ENCODE measurements at regions not wholly inside any gene's neighbourhood (a gene's known extent, or its start where the extent isn't known, plus 50 kb on each side); places are given as distances from the start of the nearest gene placed in this dataset.

GRCh38 chr3:124381575-124382333, 348.5 kb upstream of the UMPS start:
- TF ChIP-seq CTCF (conservative IDR thresholded peaks at IDR 0.05; ENCODE audit: low read length) (no peak), EZH2phosphoT487 (IDR thresholded peaks at IDR 0.05; ENCODE audit: borderline replicate concordance) (no peak)
- Histone ChIP-seq H3K4me3 (ENCODE audit: low read length, poor library complexity, severe bottlenecking) (no peak overlapping the region), H3K9me3 (ENCODE audit: insufficient read depth, low read depth, low read length) (no peaks in the 10 kb centered on the region), H3K36me3 (ENCODE audit: insufficient read depth, low read length) (no peaks in the 10 kb centered on the region), H3K27me3 (ENCODE audit: insufficient read depth, low read length, poor library complexity, severe bottlenecking) (no peaks in the 10 kb centered on the region), H3K4me1 (ENCODE audit: insufficient read depth, low read length, poor library complexity, severe bottlenecking) (peaks cover 3% of the 10 kb centered on the region), H3K9ac (ENCODE audit: low read depth, low read length, poor library complexity, severe bottlenecking) (no peak overlapping the region), H3K9me2 (replicated peaks; ENCODE audit: low read depth, low read length) (no peaks in the 10 kb centered on the region), H3K4me2 (ENCODE audit: low read depth, low read length, poor library complexity, severe bottlenecking) (no peak overlapping the region), H4K20me1 (ENCODE audit: insufficient read depth, low read length, poor library complexity, severe bottlenecking) (no peaks in the 10 kb centered on the region), H2AFZ (ENCODE audit: low read length) (no peak overlapping the region), H3F3A (ENCODE audit: low read depth) (no peaks in the 10 kb centered on the region), H3K79me2 (ENCODE audit: insufficient read depth, low read length) (no peaks in the 10 kb centered on the region)

- Histone ChIP-seq H2AFZ (ENCODE audit: low read length) (no peak overlapping the region), H3K4me1 (ENCODE audit: insufficient read depth, low read length, poor library complexity, severe bottlenecking) (peaks cover 3% of the 10 kb centered on the region), H3K4me2 (ENCODE audit: low read depth, low read length, poor library complexity, severe bottlenecking) (no peak overlapping the region), H3K4me3 (ENCODE audit: low read length, poor library complexity, severe bottlenecking) (no peak overlapping the region), H3K9me2 (replicated peaks; ENCODE audit: low read depth, low read length) (no peaks in the 10 kb centered on the region), H4K20me1 (ENCODE audit: insufficient read depth, low read length, poor library complexity, severe bottlenecking) (no peaks in the 10 kb centered on the region), H3F3A (ENCODE audit: low read depth) (no peaks in the 10 kb centered on the region), H3K9me3 (ENCODE audit: insufficient read depth, low read depth, low read length) (no peaks in the 10 kb centered on the region), H3K27me3 (ENCODE audit: insufficient read depth, low read length, poor library complexity, severe bottlenecking) (no peaks in the 10 kb centered on the region), H3K36me3 (ENCODE audit: insufficient read depth, low read length) (no peaks in the 10 kb centered on the region), H3K79me2 (ENCODE audit: insufficient read depth, low read length) (no peaks in the 10 kb centered on the region), H3K9ac (ENCODE audit: low read depth, low read length, poor library complexity, severe bottlenecking) (no peak overlapping the region)
- TF ChIP-seq CTCF (conservative IDR thresholded peaks at IDR 0.05; ENCODE audit: low read length) (no peak), EZH2phosphoT487 (IDR thresholded peaks at IDR 0.05; ENCODE audit: borderline replicate concordance) (no peak)
Observed at GRCh38 chr3:124383051-124383450, 347.2 kb upstream of the UMPS start.

- Histone ChIP-seq H3K79me2 (ENCODE audit: insufficient read depth, low read length) (no peaks in the 10 kb centered on the region), H3K27me3 (ENCODE audit: insufficient read depth, low read length, poor library complexity, severe bottlenecking) (no peaks in the 10 kb centered on the region), H3K4me3 (ENCODE audit: low read length, poor library complexity, severe bottlenecking) (no peak overlapping the region), H3K36me3 (ENCODE audit: insufficient read depth, low read length) (no peaks in the 10 kb centered on the region), H3K9me3 (ENCODE audit: insufficient read depth, low read depth, low read length) (no peaks in the 10 kb centered on the region), H4K20me1 (ENCODE audit: insufficient read depth, low read length, poor library complexity, severe bottlenecking) (no peaks in the 10 kb centered on the region), H3F3A (ENCODE audit: low read depth) (no peaks in the 10 kb centered on the region), H2AFZ (ENCODE audit: low read length) (no peak overlapping the region), H3K4me1 (ENCODE audit: insufficient read depth, low read length, poor library complexity, severe bottlenecking) (peaks cover 3% of the 10 kb centered on the region), H3K9me2 (replicated peaks; ENCODE audit: low read depth, low read length) (no peaks in the 10 kb centered on the region), H3K4me2 (ENCODE audit: low read depth, low read length, poor library complexity, severe bottlenecking) (no peak overlapping the region), H3K9ac (ENCODE audit: low read depth, low read length, poor library complexity, severe bottlenecking) (no peak overlapping the region)
- TF ChIP-seq EZH2phosphoT487 (IDR thresholded peaks at IDR 0.05; ENCODE audit: borderline replicate concordance) = no peak
Observed at GRCh38 chr3:124383846-124384466, 346.3 kb upstream of the UMPS start.

All from Loucy (cell line).